ENCODE measurements at regions not wholly inside any gene's neighbourhood (a gene's known extent, or its start where the extent isn't known, plus 50 kb on each side); places are given as distances from the start of the nearest gene placed in this dataset.

- DNase-seq (ENCODE audit: low read depth), result no peak
- TF ChIP-seq CTCF (IDR thresholded peaks at IDR 0.05; ENCODE audit: low read depth, low read length, missing control alignments), result no peak
- H3K4me3 ChIP-seq (ENCODE audit: low read depth, low read length), result no peak overlapping the region
Observed at GRCh38 chr6:56808871-56809359, 146.0 kb upstream of the BEND6 start.

- no peak for DNase-seq (ENCODE audit: low read depth)
- TF ChIP-seq CTCF (IDR thresholded peaks at IDR 0.05; ENCODE audit: low read depth, low read length, missing control alignments), result no peak
- no peak overlapping the region for H3K4me3 ChIP-seq (ENCODE audit: low read depth, low read length)
Observed at GRCh38 chr6:56807989-56808337, 146.9 kb upstream of the BEND6 start.

- H3K4me3 ChIP-seq (ENCODE audit: low read depth, low read length), result no peak overlapping the region
- no peak for DNase-seq (ENCODE audit: low read depth)
- no peak for TF ChIP-seq CTCF (IDR thresholded peaks at IDR 0.05; ENCODE audit: low read depth, low read length, missing control alignments)
Observed at GRCh38 chr6:56807326-56807988, 147.4 kb upstream of the BEND6 start.

GRCh38 chr6:56806368-56806767 lies 148.5 kb upstream of the BEND6 start:
- no peak overlapping the region for H3K4me3 ChIP-seq (ENCODE audit: low read depth, low read length)
- no peak for DNase-seq (ENCODE audit: low read depth)
- TF ChIP-seq CTCF (IDR thresholded peaks at IDR 0.05; ENCODE audit: low read depth, low read length, missing control alignments), result no peak

GRCh38 chr6:56804996-56805395 lies 149.9 kb upstream of the BEND6 start:
- no peak for DNase-seq (ENCODE audit: low read depth)
- H3K4me3 ChIP-seq (ENCODE audit: low read depth, low read length), result no peak overlapping the region
- TF ChIP-seq CTCF (IDR thresholded peaks at IDR 0.05; ENCODE audit: low read depth, low read length, missing control alignments), result no peak

- TF ChIP-seq CTCF (IDR thresholded peaks at IDR 0.05; ENCODE audit: low read depth, low read length, missing control alignments), result no peak
- no peak for DNase-seq (ENCODE audit: low read depth)
- no peak overlapping the region for H3K4me3 ChIP-seq (ENCODE audit: low read depth, low read length)
Observed at GRCh38 chr6:56803594-56803993, 151.3 kb upstream of the BEND6 start.

- TF ChIP-seq CTCF (IDR thresholded peaks at IDR 0.05; ENCODE audit: low read depth, low read length, missing control alignments), result no peak
- DNase-seq (ENCODE audit: low read depth), result no peak
Observed at GRCh38 chr6:56802584-56802983, 152.3 kb upstream of the BEND6 start.

More at GRCh38 chr6:56802584-56802983, 152.3 kb upstream of the BEND6 start:
- H3K4me3 ChIP-seq (ENCODE audit: low read depth, low read length), result no peak overlapping the region

Measured in GM12864 (cell line).